ENCODE measurements at regions not wholly inside any gene's neighbourhood (a gene's known extent, or its start where the extent isn't known, plus 50 kb on each side); places are given as distances from the start of the nearest gene placed in this dataset.
"Not testable (repeated sequence)": the region's sequence is repeated elsewhere in the genome, so short reads cannot be mapped to it uniquely, and the experiment has no call there.

DNA sequence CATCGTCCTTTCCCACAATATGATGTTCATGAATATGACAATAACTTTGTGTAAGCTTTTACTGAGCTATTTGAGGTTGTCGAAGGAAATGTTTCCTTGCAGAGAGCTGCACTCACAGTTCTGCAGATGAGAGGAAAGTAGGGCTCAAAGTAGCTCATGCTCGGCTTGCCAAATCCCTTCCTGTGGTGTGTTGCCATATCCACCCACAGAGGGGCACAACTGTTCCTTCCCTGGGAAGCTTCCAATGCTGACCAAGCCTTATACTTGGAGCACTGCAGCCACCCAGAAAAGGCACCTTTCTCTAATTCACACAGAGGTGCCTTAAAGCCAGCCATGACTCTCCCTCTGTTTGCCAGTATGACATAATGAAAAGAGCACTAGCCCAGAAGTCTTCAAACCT is 390.3 kb downstream of the CAAP1 start:
- Mint-ChIP-seq H3K9me3 (no peaks in the 10 kb centered on the region), H3K4me3 (no peak overlapping the region), H3K4me1 (ENCODE audit: unreplicated experiment) (no peaks in the 10 kb centered on the region), H3K27ac (no peak overlapping the region), H3K36me3 (no peaks in the 10 kb centered on the region), H3K27me3 (peaks cover 10% of the 10 kb centered on the region)
- no peak for DNase-seq (ENCODE audit: extremely low spot score, unreplicated experiment)
- TF ChIP-seq CTCF (conservative IDR thresholded peaks at IDR 0.05) = peak; percentile 56

DNA sequence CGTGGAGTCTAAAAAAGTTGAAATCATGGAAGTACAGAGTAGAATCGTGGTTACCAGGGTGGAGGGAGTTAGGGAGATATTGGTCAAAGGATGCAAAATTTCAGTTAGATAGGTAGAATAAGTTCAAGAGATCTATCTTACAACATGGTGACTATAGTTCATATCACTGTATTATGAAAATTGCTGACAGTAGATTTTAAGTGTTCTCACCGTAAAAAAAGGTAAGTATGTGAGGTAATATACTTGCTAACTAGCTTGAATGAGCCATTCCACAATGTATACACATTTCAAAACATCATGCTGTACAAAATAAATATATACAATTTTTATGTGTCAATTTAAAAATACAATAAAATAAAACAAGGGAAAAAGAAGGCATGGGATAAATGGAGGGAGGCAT is 392.1 kb downstream of the CAAP1 start:
- TF ChIP-seq CTCF (conservative IDR thresholded peaks at IDR 0.05) = no peak
- no peak for DNase-seq (ENCODE audit: extremely low spot score, unreplicated experiment)
- Mint-ChIP-seq H3K4me1 (ENCODE audit: unreplicated experiment) (no peaks in the 10 kb centered on the region), H3K36me3 (no peaks in the 10 kb centered on the region), H3K27ac (no peak overlapping the region), H3K4me3 (no peak overlapping the region), H3K27me3 (peaks cover 3% of the 10 kb centered on the region), H3K9me3 (no peaks in the 10 kb centered on the region)

- not testable (repeated sequence) for H3K27ac Mint-ChIP-seq; H3K27me3 Mint-ChIP-seq; H3K36me3 Mint-ChIP-seq; H3K9me3 Mint-ChIP-seq; DNase-seq (ENCODE audit: extremely low spot score, unreplicated experiment); H3K4me3 Mint-ChIP-seq; H3K4me1 Mint-ChIP-seq (ENCODE audit: unreplicated experiment)
These were observed 399.7 kb downstream of the CAAP1 start for GRCh38 chr9:26492608-26493521.

- not testable (repeated sequence) for H3K36me3 Mint-ChIP-seq; H3K27me3 Mint-ChIP-seq; H3K4me1 Mint-ChIP-seq (ENCODE audit: unreplicated experiment); H3K4me3 Mint-ChIP-seq; DNase-seq (ENCODE audit: extremely low spot score, unreplicated experiment); H3K9me3 Mint-ChIP-seq; H3K27ac Mint-ChIP-seq
These were observed 400.5 kb downstream of the CAAP1 start for GRCh38 chr9:26491922-26492607.

DNA sequence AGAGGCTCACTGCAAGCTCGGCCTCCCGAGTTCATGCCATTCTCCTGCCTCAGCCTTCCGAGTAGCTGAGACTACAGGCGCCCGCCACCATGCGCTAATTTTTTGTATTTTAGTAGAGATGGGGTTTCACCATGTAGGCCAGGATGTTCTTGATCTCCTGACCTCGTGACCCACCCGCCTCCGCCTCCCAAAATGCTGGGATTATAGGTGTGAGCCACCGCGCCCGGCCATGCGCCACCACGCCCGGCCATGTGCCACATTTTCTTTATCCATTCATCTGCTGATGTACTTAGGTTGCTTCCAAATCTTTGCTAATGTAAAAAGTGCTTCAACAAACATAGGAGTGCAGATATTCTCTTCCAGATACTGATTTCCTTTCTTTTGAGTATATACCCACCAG is 408.6 kb downstream of the CAAP1 start:
- no peaks in the 10 kb centered on the region for H3K36me3 Mint-ChIP-seq
- H3K9me3 Mint-ChIP-seq = no peaks in the 10 kb centered on the region
- DNase-seq (ENCODE audit: extremely low spot score, unreplicated experiment) = no peak
- H3K27me3 Mint-ChIP-seq = no peaks in the 10 kb centered on the region
- no peak overlapping the region for H3K27ac Mint-ChIP-seq
- TF ChIP-seq CTCF (conservative IDR thresholded peaks at IDR 0.05) = no peak
- no peaks in the 10 kb centered on the region for H3K4me1 Mint-ChIP-seq (ENCODE audit: unreplicated experiment)
- H3K4me3 Mint-ChIP-seq = no peak overlapping the region

GRCh38 chr9:26477963-26478362 is 414.6 kb downstream of the CAAP1 start:
- Mint-ChIP-seq H3K9me3 (no peaks in the 10 kb centered on the region), H3K27me3 (no peaks in the 10 kb centered on the region), H3K4me1 (ENCODE audit: unreplicated experiment) (no peaks in the 10 kb centered on the region), H3K36me3 (no peaks in the 10 kb centered on the region), H3K4me3 (no peak overlapping the region), H3K27ac (no peak overlapping the region)
- no peak for DNase-seq (ENCODE audit: extremely low spot score, unreplicated experiment)
- TF ChIP-seq CTCF (conservative IDR thresholded peaks at IDR 0.05) = no peak
